Islet precursor cell (in vitro differentiated cells): ENCODE measurements at regions not wholly inside any gene's neighbourhood (a gene's known extent, or its start where the extent isn't known, plus 50 kb on each side); places are given as distances from the start of the nearest gene placed in this dataset.

Experiments used
- DNase-seq: peaks from one replicate; pipeline ENCODE4 v3.0.0-alpha.2; 2018

GRCh38 chr15:73001840-73002239, 50.4 kb upstream of the NEO1 start:
- DNase-seq = no peak

- DNase-seq = no peak
Measured at GRCh38 chr15:73000293-73000692, 52.0 kb upstream of the NEO1 start.

GRCh38 chr15:72999586-72999985, 52.7 kb upstream of the NEO1 start:
- DNase-seq = no peak

- DNase-seq = no peak
Measured at GRCh38 chr15:72998681-72999466, 53.4 kb upstream of the NEO1 start.

GRCh38 chr15:72998226-72998625, 54.0 kb upstream of the NEO1 start:
- DNase-seq = no peak

GRCh38 chr15:72995849-72996248, 56.4 kb upstream of the NEO1 start:
- no peak for DNase-seq

- DNase-seq = no peak
Measured at GRCh38 chr15:72994534-72995177, 57.6 kb upstream of the NEO1 start.

- no peak for DNase-seq
Measured at GRCh38 chr15:72992841-72993252, 59.4 kb upstream of the NEO1 start.

GRCh38 chr15:72991026-72991425, 61.2 kb upstream of the NEO1 start:
- DNase-seq = no peak

- DNase-seq = no peak
Measured at GRCh38 chr15:72983801-72984545, 68.3 kb upstream of the NEO1 start.

GRCh38 chr15:72982714-72983113, 69.5 kb upstream of the NEO1 start:
- DNase-seq = no peak

GRCh38 chr15:72980661-72981060, 71.6 kb upstream of the NEO1 start:
- no peak for DNase-seq

- DNase-seq = no peak
Measured at GRCh38 chr15:72979791-72980190, 72.5 kb upstream of the NEO1 start.

- DNase-seq = no peak
Measured at GRCh38 chr15:72979308-72979707, 73.0 kb upstream of the NEO1 start.

GRCh38 chr15:72978223-72978622, 74.0 kb upstream of the NEO1 start:
- DNase-seq = no peak

GRCh38 chr15:72972362-72972761, 79.9 kb upstream of the NEO1 start:
- no peak for DNase-seq

GRCh38 chr15:72971766-72972165, 80.5 kb upstream of the NEO1 start:
- DNase-seq = no peak

- no peak for DNase-seq
Measured at GRCh38 chr15:72970933-72971760, 81.1 kb upstream of the NEO1 start.

- DNase-seq = no peak
Measured at GRCh38 chr15:72968531-72968922, 83.7 kb upstream of the NEO1 start.

GRCh38 chr15:72967811-72968530, 84.3 kb upstream of the NEO1 start:
- DNase-seq = peak; percentile 90

GRCh38 chr15:72967397-72967796, 84.9 kb upstream of the NEO1 start:
- DNase-seq = no peak

GRCh38 chr15:72966641-72967040, 85.6 kb upstream of the NEO1 start:
- DNase-seq = no peak
